Dermis microvascular lymphatic vessel endothelial cell (primary cell): ENCODE measurements at regions not wholly inside any gene's neighbourhood (a gene's known extent, or its start where the extent isn't known, plus 50 kb on each side); places are given as distances from the start of the nearest gene placed in this dataset.
A peak's percentile ranks its signal among the peaks of the same experiment; 100 is the strongest.
"Not testable (repeated sequence)": the region's sequence is repeated elsewhere in the genome, so short reads cannot be mapped to it uniquely, and the experiment has no call there.

Experiments used
- DNase-seq, 2 donors: peaks; one replicate each; pipeline versions ENCODE4 v3.0.0 to v3.0.0-alpha.2; 2010; ENCODE audit warnings: low read depth in 2 of 2

GRCh38 chr5:102049517-102049916, 246.6 kb downstream of the SLCO4C1 start:
- DNase-seq, result peak; percentile 11 to 63

- DNase-seq, result no peak
Measured at GRCh38 chr5:102048940-102049339, 247.1 kb downstream of the SLCO4C1 start.

DNA sequence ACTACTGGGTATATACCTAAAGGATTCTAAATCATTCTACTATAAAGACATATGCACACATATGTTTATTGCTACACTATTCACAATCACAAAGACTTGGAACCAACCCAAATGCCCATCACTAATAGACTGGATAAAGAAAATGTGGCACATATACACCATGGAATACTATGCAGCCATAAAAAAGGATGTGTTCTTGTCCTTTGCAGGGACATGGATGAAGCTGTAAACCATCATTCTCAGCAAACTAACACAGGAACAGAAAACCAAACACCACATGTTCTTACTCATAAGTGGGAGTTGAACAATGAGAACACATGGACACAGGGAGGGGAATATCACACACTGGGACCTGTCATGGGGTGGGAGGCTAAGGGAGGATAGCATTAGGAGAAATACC, 249.0 kb downstream of the SLCO4C1 start:
- DNase-seq, result not testable (repeated sequence)

DNA sequence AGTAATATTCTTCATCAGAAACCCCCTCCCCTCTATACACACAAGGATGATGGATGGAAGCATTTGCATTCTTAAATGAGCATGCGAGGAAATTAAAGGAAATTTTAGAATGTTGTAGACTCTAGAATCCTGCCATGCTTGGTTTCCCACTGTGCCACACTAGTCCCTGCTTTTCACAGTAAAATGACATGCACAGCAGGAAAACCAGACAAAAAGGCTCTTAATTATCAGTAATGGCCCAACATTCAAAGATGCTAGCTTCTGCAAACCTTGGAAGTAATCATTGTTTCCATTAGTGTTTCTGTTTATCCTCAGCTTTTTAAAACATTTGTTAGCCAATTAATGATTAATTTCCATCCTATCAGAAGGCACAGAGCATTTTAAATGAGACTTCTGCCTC, 255.8 kb downstream of the SLCO4C1 start:
- DNase-seq, result no peak

- no peak for DNase-seq
Measured at GRCh38 chr5:102036927-102037326, 259.2 kb downstream of the SLCO4C1 start.

DNA sequence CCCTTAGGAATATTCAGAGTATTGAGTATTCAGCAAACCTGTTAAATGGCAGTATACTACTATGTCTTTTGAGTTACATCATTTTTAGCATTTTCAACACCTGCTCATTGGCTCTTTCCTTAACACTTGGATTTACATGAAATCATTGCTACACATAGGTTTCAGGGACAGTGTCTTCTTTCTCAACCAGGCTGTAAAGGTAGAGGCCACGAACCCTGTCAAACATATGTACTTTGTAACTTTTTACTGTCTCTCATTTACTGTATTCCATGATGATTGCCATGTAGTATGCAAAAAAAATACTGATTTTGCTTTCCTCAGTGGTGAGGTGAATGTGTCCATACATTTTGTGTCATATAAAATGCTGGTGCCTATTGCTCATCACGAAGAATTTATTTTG, 264.4 kb downstream of the SLCO4C1 start:
- no peak for DNase-seq

DNA sequence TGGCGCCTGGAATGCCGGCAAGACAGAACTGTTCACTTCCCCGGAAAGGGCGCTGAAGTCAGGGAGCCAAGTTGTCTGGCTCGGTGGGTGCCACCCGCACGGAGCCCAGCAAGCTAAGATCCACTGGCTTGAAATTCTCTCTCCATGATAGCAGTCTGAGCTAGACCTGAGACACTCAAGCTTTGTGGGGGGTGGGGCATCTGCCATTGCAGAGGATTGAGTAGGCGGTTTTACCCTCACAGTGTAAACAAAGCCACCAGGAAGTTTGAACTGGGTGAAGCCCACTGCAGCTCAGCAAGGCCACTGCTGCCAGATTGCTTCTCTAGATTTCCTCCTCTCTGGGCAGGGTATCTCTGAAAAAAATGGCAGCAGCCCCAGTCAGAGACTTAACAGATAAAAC, 277.4 kb downstream of the SLCO4C1 start:
- no peak for DNase-seq

- DNase-seq, result no peak
Measured at GRCh38 chr5:102018279-102018678, 277.8 kb downstream of the SLCO4C1 start.

- DNase-seq, result no peak
Measured at GRCh38 chr5:102014371-102014770, 281.7 kb downstream of the SLCO4C1 start.

GRCh38 chr5:102010644-102011043, 285.4 kb downstream of the SLCO4C1 start:
- no peak for DNase-seq

- no peak for DNase-seq
Measured at GRCh38 chr5:101997235-101997634, 298.8 kb downstream of the SLCO4C1 start.

GRCh38 chr5:101995585-101995984, 300.5 kb downstream of the SLCO4C1 start:
- DNase-seq, result no peak

DNA sequence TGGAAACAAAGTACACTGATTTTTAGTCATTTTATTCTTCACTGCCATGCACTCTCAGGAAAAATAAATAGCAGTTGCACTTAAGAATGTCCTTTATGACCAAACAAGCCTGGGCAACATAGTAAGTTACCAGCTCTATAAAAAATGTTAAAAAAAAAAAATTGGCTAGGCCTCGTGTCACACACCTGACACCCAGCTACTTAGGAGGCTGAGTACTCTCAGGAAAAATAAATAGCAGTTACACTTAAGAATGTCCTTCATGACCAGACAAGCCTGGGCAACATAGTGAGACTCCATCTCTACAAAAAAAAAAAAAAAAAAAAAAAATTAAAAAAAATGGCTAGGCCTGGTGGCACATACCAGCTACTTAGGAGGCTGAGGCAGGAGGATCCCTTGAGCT, 304.6 kb downstream of the SLCO4C1 start:
- no peak for DNase-seq

DNA sequence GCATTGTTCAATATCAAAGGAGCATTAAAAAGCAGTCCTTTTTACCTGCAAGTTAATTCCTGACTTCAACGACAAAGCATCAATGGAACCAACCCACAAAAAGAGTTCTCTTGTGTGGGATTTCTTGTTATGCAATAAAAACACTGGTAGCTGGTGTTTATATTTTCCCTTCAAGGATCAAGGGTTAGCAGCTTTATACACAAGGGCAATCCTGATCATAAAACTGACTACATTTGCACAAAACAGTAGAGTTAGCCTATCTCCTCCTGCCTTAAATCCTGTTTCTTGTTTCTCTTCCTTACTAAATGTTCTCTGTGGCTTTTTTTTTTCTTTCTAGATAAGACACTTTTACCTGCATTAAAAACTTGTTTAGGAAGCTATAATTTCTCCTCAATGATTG, 306.4 kb downstream of the SLCO4C1 start:
- no peak for DNase-seq

DNA sequence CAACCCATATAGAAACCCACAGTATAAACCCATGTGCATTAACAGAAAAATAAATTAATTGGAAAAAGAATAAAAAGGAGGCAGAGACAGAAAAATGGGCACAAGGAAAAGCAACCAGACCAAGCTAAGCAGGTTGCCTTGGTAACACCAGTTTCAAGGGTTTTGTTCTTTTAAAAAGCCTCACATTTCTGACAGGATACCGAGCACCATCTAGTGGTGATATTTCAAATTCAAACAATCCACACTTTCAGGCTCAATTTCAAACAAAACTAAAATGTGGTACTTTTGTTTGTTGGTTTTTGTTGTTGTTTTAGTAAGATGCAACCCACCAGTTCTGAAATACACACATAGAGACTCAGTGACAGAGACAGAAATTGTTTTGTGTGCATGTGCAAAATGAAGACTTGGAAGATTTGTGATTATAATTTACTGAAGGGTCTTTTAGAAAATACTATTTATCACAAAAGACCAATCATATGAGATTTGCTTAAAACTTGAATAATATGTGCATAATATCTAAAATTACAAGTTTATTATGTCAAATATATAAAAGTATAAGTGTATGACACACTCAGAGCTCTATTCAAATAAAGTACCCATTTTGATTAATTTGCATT, 318.2 kb downstream of the SLCO4C1 start:
- DNase-seq, result peak; percentile 23 to 41

GRCh38 chr5:101976933-101977332, 319.2 kb downstream of the SLCO4C1 start:
- no peak for DNase-seq

GRCh38 chr5:101969742-101970141, 326.3 kb downstream of the SLCO4C1 start:
- DNase-seq, result no peak

GRCh38 chr5:101966476-101966875, 329.6 kb downstream of the SLCO4C1 start:
- no peak for DNase-seq

DNA sequence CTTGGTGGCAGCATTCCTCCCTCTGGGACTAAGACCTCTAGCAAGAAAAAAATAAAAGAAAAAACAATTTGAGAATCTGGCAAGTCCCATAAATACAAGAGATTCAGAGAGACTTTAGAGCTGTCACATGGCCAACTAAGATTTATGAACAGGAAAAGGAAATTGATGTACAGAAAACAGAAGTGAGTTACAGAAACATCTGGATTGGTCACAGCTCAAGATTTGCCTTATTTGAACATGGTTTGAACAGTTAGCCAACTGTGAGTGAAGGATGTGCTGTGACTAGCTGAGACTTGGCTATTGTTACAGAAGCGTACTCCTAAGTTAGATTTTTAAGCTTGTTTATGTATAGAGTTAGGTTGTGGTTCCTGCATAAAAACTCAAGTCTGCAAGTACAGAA, 340.2 kb downstream of the SLCO4C1 start:
- no peak for DNase-seq

GRCh38 chr5:101950019-101950418, 346.1 kb downstream of the SLCO4C1 start:
- DNase-seq, result no peak

GRCh38 chr5:101948615-101949014, 347.5 kb downstream of the SLCO4C1 start:
- DNase-seq, result no peak

- DNase-seq, result peak in 1 of 2 donors; percentile 13
Measured at GRCh38 chr5:101943784-101944183, 352.3 kb downstream of the SLCO4C1 start.

DNA sequence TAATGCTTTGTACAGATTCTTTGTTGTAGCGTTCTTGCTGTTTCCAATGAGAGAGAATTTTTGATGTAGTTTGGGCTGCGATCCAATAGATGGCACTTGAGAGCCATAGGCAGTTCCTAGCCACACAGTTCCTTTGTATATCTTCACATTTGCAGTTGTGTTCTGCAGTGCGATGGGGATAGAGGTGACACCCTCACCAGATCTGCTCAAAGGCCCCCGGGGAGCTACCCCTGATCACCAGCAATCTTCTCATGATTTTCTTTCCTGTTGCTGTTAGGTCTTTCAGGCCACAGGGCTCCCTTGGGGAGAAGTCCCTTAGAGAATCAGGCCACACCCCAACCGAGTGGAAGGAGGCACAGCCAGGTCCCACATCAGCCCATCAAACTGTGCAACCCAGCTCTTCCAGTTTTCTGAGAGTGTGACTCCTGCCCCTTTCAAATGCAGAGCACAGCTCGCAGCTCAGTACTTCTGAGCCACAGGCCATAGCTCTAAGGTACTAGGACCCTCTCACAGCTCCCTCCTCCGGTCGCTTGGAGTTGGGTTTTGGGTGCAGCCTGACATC, 353.7 kb downstream of the SLCO4C1 start:
- peak in 1 of 2 donors; percentile 22 for DNase-seq

- DNase-seq, result no peak
Measured at GRCh38 chr5:101937041-101937440, 359.0 kb downstream of the SLCO4C1 start.
